ENCODE measurements at regions not wholly inside any gene's neighbourhood (a gene's known extent, or its start where the extent isn't known, plus 50 kb on each side); places are given as distances from the start of the nearest gene placed in this dataset.

DNA sequence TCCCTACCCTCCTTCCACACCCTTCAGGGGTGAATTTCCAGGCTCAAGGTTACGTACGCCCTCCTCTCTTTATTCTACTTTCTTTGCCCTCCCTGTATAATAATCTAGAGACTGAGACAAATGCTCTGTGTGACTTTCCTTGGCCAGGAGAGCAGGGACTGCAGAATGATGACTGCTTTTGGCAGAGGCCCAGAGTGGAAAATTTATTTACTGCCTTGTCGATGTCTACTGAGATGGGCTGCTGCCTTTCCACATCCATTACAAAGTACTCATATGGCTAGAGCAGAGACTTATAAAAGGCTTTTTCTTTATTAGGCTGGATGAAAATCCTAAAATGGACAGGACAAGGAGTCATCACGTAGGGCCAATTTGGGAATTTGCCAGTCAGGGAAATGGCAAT, 576.2 kb downstream of the TUSC7 start:
- TF ChIP-seq, protein P1, sequence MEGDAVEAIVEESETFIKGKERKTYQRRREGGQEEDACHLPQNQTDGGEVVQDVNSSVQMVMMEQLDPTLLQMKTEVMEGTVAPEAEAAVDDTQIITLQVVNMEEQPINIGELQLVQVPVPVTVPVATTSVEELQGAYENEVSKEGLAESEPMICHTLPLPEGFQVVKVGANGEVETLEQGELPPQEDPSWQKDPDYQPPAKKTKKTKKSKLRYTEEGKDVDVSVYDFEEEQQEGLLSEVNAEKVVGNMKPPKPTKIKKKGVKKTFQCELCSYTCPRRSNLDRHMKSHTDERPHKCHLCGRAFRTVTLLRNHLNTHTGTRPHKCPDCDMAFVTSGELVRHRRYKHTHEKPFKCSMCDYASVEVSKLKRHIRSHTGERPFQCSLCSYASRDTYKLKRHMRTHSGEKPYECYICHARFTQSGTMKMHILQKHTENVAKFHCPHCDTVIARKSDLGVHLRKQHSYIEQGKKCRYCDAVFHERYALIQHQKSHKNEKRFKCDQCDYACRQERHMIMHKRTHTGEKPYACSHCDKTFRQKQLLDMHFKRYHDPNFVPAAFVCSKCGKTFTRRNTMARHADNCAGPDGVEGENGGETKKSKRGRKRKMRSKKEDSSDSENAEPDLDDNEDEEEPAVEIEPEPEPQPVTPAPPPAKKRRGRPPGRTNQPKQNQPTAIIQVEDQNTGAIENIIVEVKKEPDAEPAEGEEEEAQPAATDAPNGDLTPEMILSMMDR (IDR thresholded peaks at IDR 0.05), result no peak

DNA sequence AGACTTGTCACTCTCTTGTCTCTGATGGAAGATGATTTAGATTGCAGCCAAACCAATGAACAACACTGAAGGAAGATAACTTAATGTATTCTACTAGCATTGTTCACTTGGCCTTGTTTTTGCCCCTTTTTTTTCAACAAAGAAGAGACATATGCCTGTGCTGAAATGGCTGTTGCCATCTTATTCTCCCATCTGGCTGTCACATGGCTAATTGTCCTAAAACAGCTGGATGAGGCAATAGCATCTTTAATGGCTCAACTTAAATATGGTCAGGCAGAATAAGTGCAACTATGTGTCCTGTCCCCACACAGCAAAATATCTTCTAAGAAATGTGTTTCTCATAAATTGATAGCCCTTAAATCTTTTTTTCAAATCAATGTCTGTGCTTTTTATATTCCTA, 576.9 kb downstream of the TUSC7 start:
- TF ChIP-seq, protein P1 (IDR thresholded peaks at IDR 0.05), result no peak

DNA sequence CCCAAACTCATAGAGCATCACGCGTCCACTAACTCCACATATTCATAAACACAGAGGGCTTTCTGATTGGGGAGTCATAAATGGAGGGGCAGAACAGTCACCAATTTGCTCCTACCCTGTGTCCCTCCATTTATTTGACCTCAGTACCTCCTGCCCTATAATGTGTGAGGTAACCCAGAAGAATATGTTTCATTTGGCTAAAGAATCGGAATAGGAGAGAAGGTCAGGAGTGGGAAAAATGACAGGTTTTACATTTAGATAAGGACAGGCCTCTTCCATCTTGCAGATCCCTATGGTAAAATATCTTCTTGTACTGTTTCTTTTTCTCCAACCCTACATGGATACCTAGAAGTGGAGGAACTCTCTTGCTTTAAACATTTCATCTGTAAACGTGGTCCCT, 578.0 kb downstream of the TUSC7 start:
- TF ChIP-seq, protein P1 (IDR thresholded peaks at IDR 0.05), result no peak

DNA sequence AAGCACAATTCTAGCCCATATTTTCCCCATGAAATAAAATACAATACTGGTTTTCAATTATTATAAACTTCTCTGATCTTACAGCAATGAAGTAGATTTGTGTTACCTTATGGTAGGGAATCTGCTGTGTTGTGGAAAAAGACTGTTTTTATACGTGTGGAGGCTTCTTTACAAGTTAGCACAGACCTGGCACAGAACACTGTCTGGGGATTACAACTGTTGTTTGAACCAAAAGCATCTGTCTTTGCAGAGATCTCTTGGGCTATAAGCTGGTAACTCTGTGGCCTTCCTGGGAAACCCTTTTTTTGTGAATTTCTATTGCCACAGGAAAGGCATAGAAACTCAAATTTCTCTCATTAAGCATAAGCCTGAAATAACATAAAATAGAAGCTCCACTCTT, 581.9 kb downstream of the TUSC7 start:
- TF ChIP-seq, protein P1 (IDR thresholded peaks at IDR 0.05), result no peak

DNA sequence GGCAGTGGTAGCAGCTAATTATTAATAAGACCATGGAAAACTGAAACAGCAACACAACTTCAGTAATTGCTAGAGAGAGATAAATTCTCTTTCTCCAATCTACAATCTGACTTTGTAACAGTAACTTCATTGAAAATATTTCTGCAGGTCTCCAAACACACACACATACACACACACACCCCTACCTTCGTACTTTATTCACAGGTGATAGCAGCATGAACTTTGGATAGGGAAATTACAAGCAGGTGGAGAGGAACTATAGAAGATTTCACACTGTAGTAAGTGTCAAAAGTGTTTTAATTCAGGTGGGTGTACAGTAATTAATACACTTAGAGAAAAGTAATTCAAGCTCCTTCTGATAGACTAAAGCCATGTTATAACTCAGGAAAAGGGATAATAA, 587.5 kb downstream of the TUSC7 start:
- TF ChIP-seq, protein P1 (IDR thresholded peaks at IDR 0.05), result no peak

DNA sequence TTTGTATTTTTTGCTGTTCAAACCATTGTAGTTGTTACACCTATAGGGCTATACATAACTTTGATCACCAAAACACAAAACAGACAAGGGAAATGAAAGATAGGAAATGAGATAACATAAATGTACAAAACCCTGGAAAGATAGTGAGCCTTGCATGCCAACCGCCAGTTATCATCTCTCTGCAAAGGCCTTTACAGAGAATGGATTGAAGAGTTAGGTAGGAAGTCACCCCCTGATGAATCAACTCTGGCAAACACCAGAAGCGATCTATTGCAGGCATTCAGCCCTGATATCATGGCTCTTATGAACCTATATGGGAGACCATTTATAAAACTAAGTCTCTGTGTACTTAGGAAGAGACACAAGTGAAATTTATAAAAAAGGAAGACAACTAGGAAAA, 588.0 kb downstream of the TUSC7 start:
- TF ChIP-seq, protein P1 (IDR thresholded peaks at IDR 0.05), result no peak

DNA sequence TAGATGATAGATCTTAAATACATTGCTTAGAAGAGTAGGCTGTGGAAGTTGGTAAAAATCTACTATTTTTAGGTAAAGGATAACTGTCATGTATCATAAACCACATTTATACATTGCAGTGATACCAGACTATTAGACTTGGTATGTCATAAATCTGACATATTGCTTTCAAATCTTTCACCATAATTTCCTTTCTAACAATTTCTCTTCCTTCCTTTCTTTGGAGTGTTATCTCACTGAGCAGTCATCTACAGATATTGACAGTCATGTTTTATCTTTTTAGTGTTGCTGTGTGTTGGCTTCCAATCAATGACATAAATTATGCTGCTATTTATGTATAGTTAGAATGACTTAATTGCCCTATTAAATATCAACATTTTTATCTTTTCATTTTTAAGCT, 588.7 kb downstream of the TUSC7 start:
- TF ChIP-seq, protein P1 (IDR thresholded peaks at IDR 0.05), result no peak

DNA sequence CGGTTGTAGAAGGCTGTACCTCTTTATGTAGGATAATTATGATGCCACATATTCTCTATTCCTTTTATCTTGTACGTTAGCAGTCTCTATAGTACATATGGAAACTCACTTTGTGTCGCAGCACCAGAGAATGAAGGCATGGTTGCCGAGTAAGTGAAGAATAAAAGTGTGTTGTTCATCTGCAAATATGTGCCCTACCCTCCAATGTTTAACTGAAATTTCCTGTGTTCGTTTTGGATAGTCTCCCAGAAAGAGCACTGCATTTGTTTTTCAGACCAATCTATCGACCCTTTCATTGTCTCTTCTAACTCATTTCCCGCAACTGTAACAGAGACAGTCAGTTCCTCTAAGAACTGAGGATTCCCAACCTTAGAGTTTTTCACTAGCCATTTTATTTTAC, 592.8 kb downstream of the TUSC7 start:
- TF ChIP-seq, protein P1 (IDR thresholded peaks at IDR 0.05), result no peak

All from LNCAP (cell line).